H9 (cell line): ENCODE measurements at regions not wholly inside any gene's neighbourhood (a gene's known extent, or its start where the extent isn't known, plus 50 kb on each side); places are given as distances from the start of the nearest gene placed in this dataset.

Source experiments
- DNase-seq: peaks from one replicate; pipeline ENCODE4 v3.0.0-alpha.2; 2017
- H2AFZ ChIP-seq: one replicate; pipeline ENCODE4 v1.6.1; 2013; ENCODE audit warnings: mild to moderate bottlenecking, low read length, control low read depth, moderate library complexity
- H2AK5ac ChIP-seq: 2 replicates; pipeline ENCODE4 v1.6.1; 2013; ENCODE audit warnings: low read length, control low read depth, mixed read lengths; ENCODE audit not compliant: insufficient read length
- H2BK120ac ChIP-seq: one replicate; pipeline ENCODE4 v1.6.1; 2013; ENCODE audit warnings: low read depth, mild to moderate bottlenecking, low read length, control low read depth, inconsistent platforms; ENCODE audit not compliant: poor library complexity, severe bottlenecking
- H2BK12ac ChIP-seq: 2 replicates; pipeline ENCODE4 v1.6.1; 2013; ENCODE audit warnings: low read length, control low read depth, mixed read lengths, low read depth; ENCODE audit not compliant: insufficient read length
- H2BK15ac ChIP-seq: 2 replicates; pipeline ENCODE4 v1.6.1; 2013; ENCODE audit warnings: low read depth, low read length, control low read depth
- H2BK20ac ChIP-seq: one replicate; pipeline ENCODE4 v1.6.1; 2013; ENCODE audit warnings: low read depth, mild to moderate bottlenecking, low read length, control low read depth, inconsistent platforms; ENCODE audit not compliant: poor library complexity, severe bottlenecking
- H2BK5ac ChIP-seq: 2 replicates; pipeline ENCODE4 v1.6.1; 2013; ENCODE audit warnings: low read length, control low read depth, mixed read lengths; ENCODE audit not compliant: insufficient read length
- H3K14ac ChIP-seq: 2 replicates; pipeline ENCODE4 v1.6.1; 2013; ENCODE audit warnings: low read length, control low read depth; ENCODE audit not compliant: insufficient read depth
- H3K18ac ChIP-seq: 2 replicates; pipeline ENCODE4 v1.6.1; 2013; ENCODE audit warnings: low read depth, mild to moderate bottlenecking, mixed read lengths, low read length, control low read depth; ENCODE audit not compliant: insufficient read length
- H3K23ac ChIP-seq: 2 replicates; pipeline ENCODE4 v1.6.1; 2013; ENCODE audit warnings: low read length, control low read depth, mixed read lengths, low read depth; ENCODE audit not compliant: insufficient read length
- H3K23me2 ChIP-seq: 2 replicates; pipeline ENCODE4 v1.6.1; 2013; ENCODE audit warnings: low read depth, mild to moderate bottlenecking, mixed read lengths, low read length, control low read depth; ENCODE audit not compliant: insufficient read length, poor library complexity, severe bottlenecking
- H3K27ac ChIP-seq: 2 replicates; pipeline ENCODE4 v1.5.1; 2013; ENCODE audit warnings: low read length, control low read depth, mixed read lengths, low read depth; ENCODE audit not compliant: insufficient read length
- H3K27me3 ChIP-seq: 2 replicates; pipeline ENCODE4 v1.6.1; 2013; ENCODE audit warnings: low read length, control low read depth, inconsistent platforms; ENCODE audit not compliant: insufficient read depth
- H3K4ac ChIP-seq: 2 replicates; pipeline ENCODE4 v1.6.1; 2013; ENCODE audit warnings: low read depth, mild to moderate bottlenecking, control low read depth, inconsistent platforms, low read length, moderate library complexity
- H3K4me1 ChIP-seq: 2 replicates; pipeline ENCODE4 v1.6.1; 2013; ENCODE audit warnings: low read length, control low read depth, inconsistent platforms; ENCODE audit not compliant: insufficient read depth
- H3K4me2 ChIP-seq: 2 replicates; pipeline ENCODE4 v1.6.1; 2013; ENCODE audit warnings: low read length, control low read depth, mixed read lengths; ENCODE audit not compliant: insufficient read length, insufficient read depth
- H3K56ac ChIP-seq: 2 replicates; pipeline ENCODE4 v1.6.1; 2013; ENCODE audit warnings: low read depth, mild to moderate bottlenecking, mixed read lengths, low read length, control low read depth; ENCODE audit not compliant: insufficient read length
- H3K79me1 ChIP-seq: 2 replicates; pipeline ENCODE4 v1.6.1; 2013; ENCODE audit warnings: low read depth, mild to moderate bottlenecking, moderate library complexity, low read length, control low read depth, inconsistent platforms; ENCODE audit not compliant: insufficient read depth, poor library complexity, severe bottlenecking
- H3K79me2 ChIP-seq: 2 replicates; pipeline ENCODE4 v1.6.1; 2013; ENCODE audit warnings: low read length, control low read depth, inconsistent platforms; ENCODE audit not compliant: insufficient read depth
- H3K9ac ChIP-seq: 2 replicates; pipeline ENCODE4 v1.6.1; 2013; ENCODE audit warnings: low read length, control low read depth, mixed read lengths; ENCODE audit not compliant: insufficient read length; ENCODE audit errors: extremely low read depth
- H3K9me3 ChIP-seq: one replicate; pipeline ENCODE4 v1.6.1; 2013; ENCODE audit warnings: low read depth, low read length, inconsistent platforms; ENCODE audit not compliant: control insufficient read depth
- H3T11ph ChIP-seq: one replicate; pipeline ENCODE4 v1.6.1; 2013; ENCODE audit warnings: mild to moderate bottlenecking, low read length, control low read depth, inconsistent platforms
- H4K20me1 ChIP-seq: one replicate; pipeline ENCODE4 v1.6.1; 2013; ENCODE audit not compliant: control insufficient read depth, insufficient read length, insufficient read depth
- H4K5ac ChIP-seq: 2 replicates; pipeline ENCODE4 v1.6.1; 2013; ENCODE audit warnings: low read depth, mild to moderate bottlenecking, mixed read lengths, low read length, control low read depth; ENCODE audit not compliant: insufficient read length
- H4K8ac ChIP-seq: replicated peaks from 2 replicates; pipeline ENCODE4 v1.6.1; 2013; ENCODE audit warnings: low read length, control low read depth, mixed read lengths, low read depth; ENCODE audit not compliant: insufficient read length
- H4K91ac ChIP-seq: 2 replicates; pipeline ENCODE4 v1.6.1; 2013; ENCODE audit warnings: low read depth, mild to moderate bottlenecking, moderate library complexity, mixed read lengths, low read length, control low read depth; ENCODE audit not compliant: insufficient read length
- H3K27ac Mint-ChIP-seq, 3 experiments: 2 replicates in 2 of 3; 3 replicates in 1 of 3; pipeline ENCODE4 v1.8.0; 2020 to 2021; ENCODE audit warnings: mixed read lengths in 3 of 3, mild to moderate bottlenecking in 1 of 3, moderate library complexity in 1 of 3
- H3K27me3 Mint-ChIP-seq: 2 replicates; pipeline ENCODE4 v1.8.0; 2021; ENCODE audit warnings: low read depth, mild to moderate bottlenecking, moderate library complexity, mixed read lengths
- H3K36me3 Mint-ChIP-seq, 3 experiments: 2 replicates in 2 of 3; 3 replicates in 1 of 3; pipeline ENCODE4 v1.8.0; 2020 to 2021; ENCODE audit warnings: low read depth in 3 of 3, mixed read lengths in 3 of 3; ENCODE audit not compliant: insufficient read depth in 1 of 3
- H3K4me1 Mint-ChIP-seq, 2 experiments: 2 replicates each; pipeline ENCODE4 v1.8.0; 2020; ENCODE audit warnings: mixed read lengths in 2 of 2
- H3K4me3 Mint-ChIP-seq, 2 experiments: 2 replicates in 1 of 2; 3 replicates in 1 of 2; pipeline ENCODE4 v1.8.0; 2020 to 2021; ENCODE audit warnings: mild to moderate bottlenecking in 2 of 2, mixed read lengths in 2 of 2, moderate library complexity in 1 of 2
- H3K9me3 Mint-ChIP-seq, 2 experiments: 2 replicates in 1 of 2; 3 replicates in 1 of 2; pipeline ENCODE4 v1.8.0; 2020; ENCODE audit warnings: mild to moderate bottlenecking in 2 of 2, mixed read lengths in 2 of 2, moderate library complexity in 1 of 2
- CTCF ChIP-seq: fragments of 200-600 bp; sonication (generic); conservative IDR thresholded peaks from 3 replicates; pipeline ENCODE4 v1.8.0; 2021; ENCODE audit warnings: antibody characterized with exemption, mild to moderate bottlenecking
- WGBS: extraction: QIAGEN DNeasy Blood & Tissue Kit; methylation state at CpG from one replicate; pipeline ENCODE4 v1.1.7; 2013; ENCODE audit warnings: missing lambda C conversion rate, low lambda C conversion rate, mixed read lengths; ENCODE audit not compliant: insufficient read length; ENCODE audit errors: extremely low coverage; 5-methylcytosine and 5-hydroxymethylcytosine counted together

DNA sequence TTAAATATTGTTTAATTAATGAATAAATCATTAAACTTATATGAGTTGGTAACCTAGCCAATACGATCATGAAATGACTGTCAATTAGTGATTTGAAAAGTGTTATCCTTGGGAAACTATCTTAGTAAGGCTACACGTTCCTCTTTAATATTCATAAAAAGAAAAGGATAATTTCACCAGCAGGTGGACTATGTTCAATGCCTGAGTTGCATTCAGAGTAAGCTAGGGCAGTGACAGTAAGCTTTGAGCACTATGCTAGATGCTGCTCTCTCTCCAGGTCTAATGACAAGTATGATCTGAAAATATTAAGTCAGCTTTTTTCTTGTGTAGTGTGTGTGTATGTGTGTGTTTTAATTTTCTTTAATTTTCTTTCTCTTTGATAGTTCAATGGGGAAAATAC, 486.3 kb upstream of the PCDH15 start:
- WGBS, result no CpG with 5 or more reads among the region's 2 CpGs
- Histone ChIP-seq H3K4me1 (no peaks in the 10 kb centered on the region), H4K20me1 (no peaks in the 10 kb centered on the region), H2BK15ac (no peak overlapping the region), H3T11ph (no peak overlapping the region), H3K23me2 (no peaks in the 10 kb centered on the region), H4K5ac (no peak overlapping the region), H4K8ac (no peak overlapping the region), H3K4ac (no peak overlapping the region), H3K18ac (no peak overlapping the region), H2BK120ac (no peak overlapping the region), H3K4me2 (no peak overlapping the region), H3K9me3 (no peaks in the 10 kb centered on the region), H2AFZ (no peak overlapping the region), H3K14ac (no peak overlapping the region), H3K79me1 (no peaks in the 10 kb centered on the region), H2BK20ac (no peak overlapping the region), H3K27me3 (no peaks in the 10 kb centered on the region), H2BK5ac (no peak overlapping the region), H3K27ac (no peak overlapping the region), H2AK5ac (no peak overlapping the region), H3K56ac (no peak overlapping the region), H4K91ac (no peak overlapping the region), H2BK12ac (no peak overlapping the region), H3K79me2 (no peaks in the 10 kb centered on the region), H3K9ac (no peak overlapping the region), H3K23ac (no peak overlapping the region)
- H3K36me3 Mint-ChIP-seq, result peaks cover 6 to 9% (median 7%) of the 10 kb centered on the region in 3 experiments
- TF ChIP-seq CTCF, result no peak; the same call in 2 of the 3 replicates
- no peak overlapping the region for H3K4me3 Mint-ChIP-seq
- H3K9me3 Mint-ChIP-seq, result peaks cover 15 to 19% of the 10 kb centered on the region in 2 experiments
- H3K4me1 Mint-ChIP-seq, result no peaks in the 10 kb centered on the region
- H3K27me3 Mint-ChIP-seq, result no peaks in the 10 kb centered on the region
- no peak overlapping the region for H3K27ac Mint-ChIP-seq
- DNase-seq, result no peak
